Mesendoderm (in vitro differentiated cells): ENCODE measurements at regions not wholly inside any gene's neighbourhood (a gene's known extent, or its start where the extent isn't known, plus 50 kb on each side); places are given as distances from the start of the nearest gene placed in this dataset.

Source experiments
- DNase-seq: peaks from one replicate; pipeline ENCODE4 v3.0.0; 2013
- H2AK5ac ChIP-seq: 2 replicates; pipeline ENCODE4 v1.6.1; 2013; ENCODE audit warnings: low read length, inconsistent platforms
- H2BK120ac ChIP-seq: 2 replicates; pipeline ENCODE4 v1.6.1; 2013; ENCODE audit warnings: low read depth, mild to moderate bottlenecking, low read length, moderate library complexity, mixed read lengths
- H2BK15ac ChIP-seq: replicated peaks from 2 replicates; pipeline ENCODE4 v1.6.1; 2013; ENCODE audit warnings: low read depth, mild to moderate bottlenecking, moderate library complexity
- H2BK5ac ChIP-seq: 2 replicates; pipeline ENCODE4 v1.6.1; 2013; ENCODE audit warnings: low read length, inconsistent platforms
- H3K18ac ChIP-seq: 2 replicates; pipeline ENCODE4 v1.6.1; 2013; ENCODE audit warnings: mild to moderate bottlenecking, low read length, mixed read lengths
- H3K23ac ChIP-seq: one replicate; pipeline ENCODE4 v1.6.1; 2013; ENCODE audit warnings: low read length
- H3K27ac ChIP-seq: 2 replicates; pipeline ENCODE4 v1.5.1; 2013; ENCODE audit warnings: low read depth, mild to moderate bottlenecking, inconsistent platforms, low read length, moderate library complexity
- H3K27me3 ChIP-seq: 2 replicates; pipeline ENCODE4 v1.6.1; 2013; ENCODE audit warnings: low read length, control low read depth, mild to moderate bottlenecking, inconsistent platforms; ENCODE audit not compliant: insufficient read depth, poor library complexity
- H3K36me3 ChIP-seq: 2 replicates; pipeline ENCODE4 v1.6.1; 2013; ENCODE audit warnings: low read length, inconsistent platforms; ENCODE audit not compliant: control insufficient read depth, insufficient read depth
- H3K4ac ChIP-seq: one replicate; pipeline ENCODE4 v1.6.1; 2013; ENCODE audit warnings: low read depth, mild to moderate bottlenecking, low read length, moderate library complexity
- H3K4me1 ChIP-seq: 2 replicates; pipeline ENCODE4 v1.6.1; 2013; ENCODE audit warnings: low read depth, low read length, inconsistent platforms; ENCODE audit not compliant: control insufficient read depth
- H3K4me2 ChIP-seq: 2 replicates; pipeline ENCODE4 v1.6.1; 2013; ENCODE audit warnings: low read length
- H3K4me3 ChIP-seq: 2 replicates; pipeline ENCODE4 v1.5.1; 2013; ENCODE audit warnings: mild to moderate bottlenecking, low read length
- H3K56ac ChIP-seq: one replicate; pipeline ENCODE4 v1.6.1; 2013; ENCODE audit warnings: low read length
- H3K79me1 ChIP-seq: 2 replicates; pipeline ENCODE4 v1.6.1; 2013; ENCODE audit warnings: low read length, inconsistent platforms
- H3K79me2 ChIP-seq: 2 replicates; pipeline ENCODE4 v1.6.1; 2013; ENCODE audit warnings: mild to moderate bottlenecking, low read length; ENCODE audit not compliant: control insufficient read depth, insufficient read depth
- H3K9ac ChIP-seq: 2 replicates; pipeline ENCODE4 v1.6.1; 2013; ENCODE audit warnings: low read length, inconsistent platforms
- H4K5ac ChIP-seq: one replicate; pipeline ENCODE4 v1.6.1; 2013; ENCODE audit warnings: low read length
- H4K8ac ChIP-seq: one replicate; pipeline ENCODE4 v1.6.1; 2013; ENCODE audit warnings: low read depth, mild to moderate bottlenecking, control low read depth, low read length, moderate library complexity
- WGBS: extraction: QIAGEN DNeasy Blood & Tissue Kit; methylation state at CpG from one replicate; pipeline ENCODE4 v1.1.7; 2013; ENCODE audit warnings: low lambda C conversion rate, missing lambda C conversion rate; ENCODE audit not compliant: insufficient coverage; ENCODE audit errors: extremely low coverage; 5-methylcytosine and 5-hydroxymethylcytosine counted together

GRCh38 chrX:68992821-68993397 lies 164.1 kb downstream of the EFNB1 start:
- Histone ChIP-seq H3K4me2 (no peak overlapping the region), H2AK5ac (no peak overlapping the region), H3K4me1 (peaks cover 4% of the 10 kb centered on the region), H2BK120ac (no peak overlapping the region), H3K23ac (no peak overlapping the region), H2BK15ac (no peak overlapping the region), H3K9ac (no peak overlapping the region), H3K27ac (no peak overlapping the region), H3K27me3 (no peaks in the 10 kb centered on the region), H3K18ac (no peak overlapping the region), H3K56ac (no peak overlapping the region), H2BK5ac (no peak overlapping the region), H3K4me3 (no peak overlapping the region), H3K79me2 (no peaks in the 10 kb centered on the region), H3K79me1 (no peaks in the 10 kb centered on the region), H4K8ac (no peak overlapping the region), H4K5ac (no peak overlapping the region), H3K36me3 (no peaks in the 10 kb centered on the region), H3K4ac (no peak overlapping the region)
- no peak for DNase-seq
- WGBS: no CpG with 5 or more reads among the region's 7 CpGs

- Histone ChIP-seq H3K56ac (no peak overlapping the region), H3K9ac (no peak overlapping the region), H3K4me1 (peaks cover 4% of the 10 kb centered on the region), H3K79me1 (no peaks in the 10 kb centered on the region), H3K79me2 (no peaks in the 10 kb centered on the region), H3K23ac (no peak overlapping the region), H3K27ac (no peak overlapping the region), H3K18ac (no peak overlapping the region), H3K4ac (no peak overlapping the region), H4K5ac (no peak overlapping the region), H3K4me2 (no peak overlapping the region), H4K8ac (no peak overlapping the region), H2BK15ac (no peak overlapping the region), H2BK5ac (no peak overlapping the region), H2AK5ac (no peak overlapping the region), H3K36me3 (no peaks in the 10 kb centered on the region), H2BK120ac (no peak overlapping the region), H3K4me3 (no peak overlapping the region), H3K27me3 (no peaks in the 10 kb centered on the region)
- WGBS: no CpG with 5 or more reads among the region's 3 CpGs
- no peak for DNase-seq
These were observed 163.0 kb downstream of the EFNB1 start for GRCh38 chrX:68991691-68992345.

GRCh38 chrX:68990948-68991347 lies 162.1 kb downstream of the EFNB1 start:
- H3K4me2 ChIP-seq: no peak overlapping the region
- no peak overlapping the region for H3K9ac ChIP-seq
- H2BK5ac ChIP-seq: no peak overlapping the region
- no peak overlapping the region for H2BK120ac ChIP-seq
- H3K4ac ChIP-seq: no peak overlapping the region
- no peaks in the 10 kb centered on the region for H3K27me3 ChIP-seq
- peaks cover 4% of the 10 kb centered on the region for H3K4me1 ChIP-seq
- H3K4me3 ChIP-seq: no peak overlapping the region
- no CpG with 5 or more reads among the region's 1 CpG for WGBS
- H3K18ac ChIP-seq: no peak overlapping the region
- no peak overlapping the region for H4K5ac ChIP-seq
- no peak overlapping the region for H3K23ac ChIP-seq
- DNase-seq: no peak
- H3K27ac ChIP-seq: no peak overlapping the region
- H2BK15ac ChIP-seq: no peak overlapping the region
- no peak overlapping the region for H4K8ac ChIP-seq
- H3K79me2 ChIP-seq: no peaks in the 10 kb centered on the region
- no peaks in the 10 kb centered on the region for H3K36me3 ChIP-seq
- peak overlapping the region; percentile 15 for H3K56ac ChIP-seq
- H3K79me1 ChIP-seq: no peaks in the 10 kb centered on the region
- H2AK5ac ChIP-seq: no peak overlapping the region

- WGBS: no CpG with 5 or more reads among the region's 17 CpGs
- H2BK120ac ChIP-seq: no peak overlapping the region
- H3K4me1 ChIP-seq: peaks cover 5% of the 10 kb centered on the region
- H2AK5ac ChIP-seq: no peak overlapping the region
- H3K79me1 ChIP-seq: no peaks in the 10 kb centered on the region
- no peaks in the 10 kb centered on the region for H3K27me3 ChIP-seq
- H4K5ac ChIP-seq: no peak overlapping the region
- peak overlapping the region; percentile 32 for H3K9ac ChIP-seq
- H3K36me3 ChIP-seq: no peaks in the 10 kb centered on the region
- no peak overlapping the region for H3K4me2 ChIP-seq
- H4K8ac ChIP-seq: no peak overlapping the region
- DNase-seq: peak; percentile 98
- H3K23ac ChIP-seq: no peak overlapping the region
- no peak overlapping the region for H3K4me3 ChIP-seq
- H2BK5ac ChIP-seq: no peak overlapping the region
- no peak overlapping the region for H3K4ac ChIP-seq
- no peak overlapping the region for H2BK15ac ChIP-seq
- H3K18ac ChIP-seq: peak overlapping the region; percentile 39
- H3K79me2 ChIP-seq: no peaks in the 10 kb centered on the region
- peak overlapping the region; percentile 51 for H3K27ac ChIP-seq
- H3K56ac ChIP-seq: peak overlapping the region; percentile 74
These were observed 161.2 kb downstream of the EFNB1 start for GRCh38 chrX:68989865-68990606.

GRCh38 chrX:68989456-68989855 lies 160.6 kb downstream of the EFNB1 start:
- WGBS: no CpG with 5 or more reads among the region's 1 CpG
- Histone ChIP-seq H3K27ac (no peak overlapping the region), H3K9ac (no peak overlapping the region), H3K4me3 (no peak overlapping the region), H4K5ac (no peak overlapping the region), H3K4ac (no peak overlapping the region), H3K18ac (peak overlapping the region; percentile 40), H3K23ac (no peak overlapping the region), H3K4me2 (no peak overlapping the region), H2AK5ac (no peak overlapping the region), H4K8ac (no peak overlapping the region), H3K27me3 (no peaks in the 10 kb centered on the region), H3K79me2 (no peaks in the 10 kb centered on the region), H3K36me3 (no peaks in the 10 kb centered on the region), H2BK5ac (no peak overlapping the region), H3K4me1 (peaks cover 5% of the 10 kb centered on the region), H2BK15ac (no peak overlapping the region), H2BK120ac (no peak overlapping the region), H3K79me1 (no peaks in the 10 kb centered on the region), H3K56ac (peak overlapping the region; percentile 64)
- DNase-seq: no peak
